ENCODE measurements at regions not wholly inside any gene's neighbourhood (a gene's known extent, or its start where the extent isn't known, plus 50 kb on each side); places are given as distances from the start of the nearest gene placed in this dataset.

DNA sequence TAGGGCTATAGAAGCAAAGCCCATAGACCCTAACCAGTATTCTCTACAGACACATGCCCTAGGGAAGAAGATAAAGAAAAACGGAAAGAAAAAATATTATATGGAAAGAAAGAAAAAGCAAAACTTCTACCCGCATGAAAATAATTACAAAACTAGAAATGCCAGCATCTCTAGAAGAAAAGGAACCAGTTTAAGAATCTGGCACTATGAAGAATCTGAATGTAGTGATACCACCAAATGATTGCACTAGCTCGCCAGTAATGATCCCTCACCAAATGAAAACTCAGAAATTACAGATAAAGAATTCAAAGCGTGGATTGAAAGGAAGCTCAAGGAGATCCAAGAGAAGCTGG lies 341.9 kb upstream of the GRIA1 start:
- TF ChIP-seq, protein P1, sequence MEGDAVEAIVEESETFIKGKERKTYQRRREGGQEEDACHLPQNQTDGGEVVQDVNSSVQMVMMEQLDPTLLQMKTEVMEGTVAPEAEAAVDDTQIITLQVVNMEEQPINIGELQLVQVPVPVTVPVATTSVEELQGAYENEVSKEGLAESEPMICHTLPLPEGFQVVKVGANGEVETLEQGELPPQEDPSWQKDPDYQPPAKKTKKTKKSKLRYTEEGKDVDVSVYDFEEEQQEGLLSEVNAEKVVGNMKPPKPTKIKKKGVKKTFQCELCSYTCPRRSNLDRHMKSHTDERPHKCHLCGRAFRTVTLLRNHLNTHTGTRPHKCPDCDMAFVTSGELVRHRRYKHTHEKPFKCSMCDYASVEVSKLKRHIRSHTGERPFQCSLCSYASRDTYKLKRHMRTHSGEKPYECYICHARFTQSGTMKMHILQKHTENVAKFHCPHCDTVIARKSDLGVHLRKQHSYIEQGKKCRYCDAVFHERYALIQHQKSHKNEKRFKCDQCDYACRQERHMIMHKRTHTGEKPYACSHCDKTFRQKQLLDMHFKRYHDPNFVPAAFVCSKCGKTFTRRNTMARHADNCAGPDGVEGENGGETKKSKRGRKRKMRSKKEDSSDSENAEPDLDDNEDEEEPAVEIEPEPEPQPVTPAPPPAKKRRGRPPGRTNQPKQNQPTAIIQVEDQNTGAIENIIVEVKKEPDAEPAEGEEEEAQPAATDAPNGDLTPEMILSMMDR (IDR thresholded peaks at IDR 0.05) = no peak
- no peak for TF ChIP-seq EP300 (IDR thresholded peaks at IDR 0.05)
- TF ChIP-seq POLR2A (IDR thresholded peaks at IDR 0.05) = no peak
